ENCODE measurements at regions not wholly inside any gene's neighbourhood (a gene's known extent, or its start where the extent isn't known, plus 50 kb on each side); places are given as distances from the start of the nearest gene placed in this dataset.

GRCh38 chr9:18371621-18372020 lies 102.3 kb upstream of the ADAMTSL1 start:
- TF ChIP-seq POLR2A (IDR thresholded peaks at IDR 0.05; ENCODE audit: low read depth, low read length) = no peak
- TF ChIP-seq TAF1 (IDR thresholded peaks at IDR 0.05; ENCODE audit: low read depth, low read length) = no peak
